ENCODE measurements at regions not wholly inside any gene's neighbourhood (a gene's known extent, or its start where the extent isn't known, plus 50 kb on each side); places are given as distances from the start of the nearest gene placed in this dataset.

- TF ChIP-seq EZH2phosphoT487 (IDR thresholded peaks at IDR 0.05; ENCODE audit: low read depth) = no peak
- TF ChIP-seq CTCF (IDR thresholded peaks at IDR 0.05; ENCODE audit: low read depth, low read length) = no peak
Measured at GRCh38 chr10:23918090-23918723, 290.7 kb upstream of the KIAA1217 start.
